Heart left ventricle (tissue), 16 donors: ENCODE measurements at regions not wholly inside any gene's neighbourhood (a gene's known extent, or its start where the extent isn't known, plus 50 kb on each side); places are given as distances from the start of the nearest gene placed in this dataset.
A peak's percentile ranks its signal among the peaks of the same experiment; 100 is the strongest.

ENCODE experiments used
- ATAC-seq, 4 donors: fragments of 200-7000 bp; cut with Tn5 transposase; one replicate each; pipeline ENCODE4 v1.9.1; 2020 to 2022; ENCODE audit warnings: moderate library complexity in 4 of 4, mild to moderate bottlenecking in 3 of 4, moderate number of reproducible peaks in 1 of 4
- DNase-seq, 5 donors: peaks; one replicate each; pipeline ENCODE4 v3.0.0-alpha.2; 2020
- H3K27ac ChIP-seq, 12 donors: fragments of 200-600 bp; sonication (generic) in 4 of 12; one replicate each; pipeline versions ENCODE4 v1.5.0 to v1.8.0; 2016 to 2022; ENCODE audit warnings: mild to moderate bottlenecking in 2 of 12
- H3K27me3 ChIP-seq, 9 donors: fragments of 200-600 bp; sonication (generic) in 2 of 9; one replicate each; pipeline versions ENCODE4 v1.5.1 to v1.8.0; 2016 to 2022; ENCODE audit warnings: mild to moderate bottlenecking in 3 of 9
- H3K36me3 ChIP-seq, 9 donors: fragments of 200-600 bp; sonication (generic) in 2 of 9; one replicate each; pipeline versions ENCODE4 v1.5.0 to v1.8.0; 2018 to 2022; ENCODE audit warnings: mild to moderate bottlenecking in 2 of 9
- H3K4me1 ChIP-seq, 12 donors: fragments of 200-600 bp; sonication (generic) in 4 of 12; one replicate each; pipeline versions ENCODE4 v1.5.0 to v1.8.0; 2016 to 2022; ENCODE audit warnings: mild to moderate bottlenecking in 3 of 12
- H3K4me3 ChIP-seq, 12 donors: fragments of 200-600 bp; sonication (generic) in 4 of 12; one replicate each; pipeline versions ENCODE4 v1.5.0 to v1.8.0; 2017 to 2022; ENCODE audit warnings: mild to moderate bottlenecking in 9 of 12, moderate library complexity in 4 of 12
- H3K9me3 ChIP-seq, 12 donors: fragments of 200-600 bp; sonication (generic) in 4 of 12; one replicate each; pipeline versions ENCODE4 v1.5.0 to v1.8.0; 2016 to 2022; ENCODE audit warnings: mild to moderate bottlenecking in 1 of 12
- POLR2A ChIP-seq, 2 donors: fragments of 450-650 bp; IDR thresholded peaks; one replicate each; pipeline ENCODE4 v1.6.1; 2017; ENCODE audit warnings: antibody characterized with exemption in 2 of 2, mild to moderate bottlenecking in 2 of 2, moderate library complexity in 2 of 2
- WGBS, 4 donors: extraction: QIAGEN DNeasy Blood & Tissue Kit in 2 of 4; methylation state at CpG; one replicate each; pipeline versions ENCODE4 v1.1.5 to v1.1.7; 2013 to 2018; 5-methylcytosine and 5-hydroxymethylcytosine counted together
- intact Hi-C, 10 donors: fragments of 100-400 bp; cut with DNase I; formaldehyde crosslinking; loops; one replicate each; pipeline versions ENCODE4 v1.11.1 to v1.14.2; 2022
- TF ChIP-seq, protein P1 (sequence below), 12 donors: fragments of 200-600 bp; sonication (generic) in 4 of 12; IDR thresholded peaks; one replicate each; pipeline versions ENCODE4 v1.5.0 to v1.8.0; 2018 to 2022; ENCODE audit warnings: antibody characterized with exemption in 12 of 12, mild to moderate bottlenecking in 5 of 12
- donor health status: ischemic (EF 13 %, LVEDD 7.1; RV severe dilation, severe dysfunction).
- donor health status: healthy with polysubstance abuse.
- donor health status: DM: no; HTN: yes; CAD: no.
- donor health status: DM: no; HTN: no; CAD: no.
- donor health status: ischemic (EF 25% LVEDD 6.9; RV normal size, moderate dysfunction).
- donor health status: ischemic (EF 25% LVEDD 5.7; RV mildly dilated, moderate dysfunction).
- donor health status: healthy.
- donor health status: DM: yes; HTN: yes; CAD: no.
- donor health status: ischemic (EF 35%, LVEDD 5.7; RV mildly dilated, moderate dysfunction).
- donor health status: nonischemic (EF 11% LVEDD 7.7; RV severe dilation, severe dysfunction).
- donor health status: DM: yes; HTN: yes; CAD: no.
- donor health status: PGD.
- donor health status: ischemic (EF 29% LVEDD 5.4; RV normal size, mild dysfunction).
- donor health status: nonischemic (EF 23%, LVEDD 6.1; RV moderate dilation, normal function).

DNA sequence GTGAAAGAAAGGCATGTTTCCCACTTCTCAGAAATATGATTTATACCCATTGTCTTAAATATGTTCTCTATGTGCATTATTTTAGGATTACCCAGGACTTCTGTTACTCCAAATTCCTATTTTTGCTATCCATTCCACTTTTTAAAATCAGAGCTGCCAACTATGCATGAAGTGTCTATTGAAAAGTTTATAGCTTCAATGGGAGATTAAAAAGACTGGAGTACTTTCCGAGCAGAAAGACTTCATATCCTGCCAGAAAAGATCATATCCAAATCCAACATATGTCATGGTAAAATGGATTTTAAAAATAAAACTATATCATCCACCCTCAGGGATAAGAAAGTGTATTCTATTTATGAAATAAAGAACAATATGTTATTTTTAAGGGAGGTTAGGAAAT is 212.7 kb downstream of the COL12A1 start:
- no peak overlapping the region for H3K27ac ChIP-seq
- H3K36me3 ChIP-seq = no peaks in the 10 kb centered on the region
- no peaks in the 10 kb centered on the region for H3K4me1 ChIP-seq
- intact Hi-C loops = no loop called here
- no peak for DNase-seq
- WGBS, 4 donors = 71 to 79% (median 77%) methylated on average over 1 of the region's 1 CpG
- H3K27me3 ChIP-seq = no peaks in the 10 kb centered on the region
- ATAC-seq = no peak
- H3K9me3 ChIP-seq = no peaks in the 10 kb centered on the region
- no peak for TF ChIP-seq POLR2A (IDR thresholded peaks at IDR 0.05)
- TF ChIP-seq, protein P1, sequence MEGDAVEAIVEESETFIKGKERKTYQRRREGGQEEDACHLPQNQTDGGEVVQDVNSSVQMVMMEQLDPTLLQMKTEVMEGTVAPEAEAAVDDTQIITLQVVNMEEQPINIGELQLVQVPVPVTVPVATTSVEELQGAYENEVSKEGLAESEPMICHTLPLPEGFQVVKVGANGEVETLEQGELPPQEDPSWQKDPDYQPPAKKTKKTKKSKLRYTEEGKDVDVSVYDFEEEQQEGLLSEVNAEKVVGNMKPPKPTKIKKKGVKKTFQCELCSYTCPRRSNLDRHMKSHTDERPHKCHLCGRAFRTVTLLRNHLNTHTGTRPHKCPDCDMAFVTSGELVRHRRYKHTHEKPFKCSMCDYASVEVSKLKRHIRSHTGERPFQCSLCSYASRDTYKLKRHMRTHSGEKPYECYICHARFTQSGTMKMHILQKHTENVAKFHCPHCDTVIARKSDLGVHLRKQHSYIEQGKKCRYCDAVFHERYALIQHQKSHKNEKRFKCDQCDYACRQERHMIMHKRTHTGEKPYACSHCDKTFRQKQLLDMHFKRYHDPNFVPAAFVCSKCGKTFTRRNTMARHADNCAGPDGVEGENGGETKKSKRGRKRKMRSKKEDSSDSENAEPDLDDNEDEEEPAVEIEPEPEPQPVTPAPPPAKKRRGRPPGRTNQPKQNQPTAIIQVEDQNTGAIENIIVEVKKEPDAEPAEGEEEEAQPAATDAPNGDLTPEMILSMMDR (IDR thresholded peaks at IDR 0.05) = no peak
- H3K4me3 ChIP-seq = no peak overlapping the region

GRCh38 chr6:74991573-74992332 is 214.1 kb downstream of the COL12A1 start:
- WGBS, 4 donors = 73 to 79% (median 76%) methylated on average over 3 of the region's 3 CpGs
- DNase-seq (no peak), ATAC-seq (no peak)
- no peak for TF ChIP-seq POLR2A (IDR thresholded peaks at IDR 0.05)
- TF ChIP-seq, protein P1 (IDR thresholded peaks at IDR 0.05) = peak in 4 of 12 donors; percentile 14 to 36 (median 24)
- Histone ChIP-seq H3K27ac (no peak overlapping the region), H3K27me3 (no peaks in the 10 kb centered on the region), H3K36me3 (no peaks in the 10 kb centered on the region), H3K4me1 (no peaks in the 10 kb centered on the region), H3K9me3 (peaks cover 0 to 8% (median under 1%) of the 10 kb centered on the region in 12 donors), H3K4me3 (no peak overlapping the region)
- intact Hi-C loops = no loop called here

DNA sequence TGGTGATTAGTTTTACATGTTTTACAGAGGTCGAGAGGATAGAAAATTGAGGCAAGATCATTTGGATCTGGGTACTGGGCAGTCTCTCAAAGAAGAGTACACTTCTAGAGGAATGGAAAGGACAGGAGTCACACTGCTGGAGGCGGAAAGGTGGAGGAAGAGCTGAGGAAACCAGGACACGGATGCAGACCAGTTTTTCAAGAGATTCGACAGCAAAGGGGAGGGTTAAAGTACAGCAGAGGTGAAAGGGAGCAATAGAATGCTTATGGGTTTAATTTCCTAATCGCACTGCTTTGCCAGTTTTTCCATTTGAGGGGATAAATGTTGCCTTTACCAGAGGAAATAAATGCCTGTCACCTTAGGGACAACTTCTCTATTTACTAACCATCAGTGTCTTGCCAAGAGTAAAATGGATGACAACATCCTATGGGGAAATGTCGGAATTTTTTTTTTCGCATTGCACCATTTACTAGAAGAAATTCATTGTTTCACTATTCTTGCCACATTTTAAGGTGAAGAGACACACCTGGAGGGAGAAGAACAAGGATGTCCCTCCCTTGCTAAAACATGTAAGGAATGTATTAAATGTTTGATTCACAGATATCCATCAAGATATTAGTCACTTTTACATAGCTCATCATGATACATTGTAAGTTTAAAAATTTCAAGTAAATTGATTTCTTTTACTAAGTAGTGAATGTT is 226.6 kb downstream of the COL12A1 start:
- H3K27ac ChIP-seq = no peak overlapping the region
- WGBS, 4 donors = 82 to 87% (median 84%) methylated on average over 7 of the region's 7 CpGs
- H3K27me3 ChIP-seq = no peaks in the 10 kb centered on the region
- no peaks in the 10 kb centered on the region for H3K36me3 ChIP-seq
- intact Hi-C loops = no loop called here
- peaks cover 0 to 3% (median 0%) of the 10 kb centered on the region in 12 donors for H3K9me3 ChIP-seq
- no peak for ATAC-seq
- no peak for DNase-seq
- TF ChIP-seq POLR2A (IDR thresholded peaks at IDR 0.05) = no peak
- TF ChIP-seq, protein P1 (IDR thresholded peaks at IDR 0.05) = no peak
- H3K4me1 ChIP-seq = no peaks in the 10 kb centered on the region
- H3K4me3 ChIP-seq = no peak overlapping the region

GRCh38 chr6:74976701-74977100 is 229.2 kb downstream of the COL12A1 start:
- peaks cover 0 to 3% (median 0%) of the 10 kb centered on the region in 12 donors for H3K9me3 ChIP-seq
- ATAC-seq (no peak), DNase-seq (no peak)
- H3K4me1 ChIP-seq = peaks cover 0 to 7% (median 0%) of the 10 kb centered on the region in 12 donors
- H3K27me3 ChIP-seq = no peaks in the 10 kb centered on the region
- no peak overlapping the region for H3K4me3 ChIP-seq
- intact Hi-C loops = no loop called here
- no peak for TF ChIP-seq POLR2A (IDR thresholded peaks at IDR 0.05)
- TF ChIP-seq, protein P1 (IDR thresholded peaks at IDR 0.05) = no peak
- H3K36me3 ChIP-seq = no peaks in the 10 kb centered on the region
- WGBS, 4 donors = 75 to 81% (median 78%) methylated on average over 2 of the region's 2 CpGs
- no peak overlapping the region for H3K27ac ChIP-seq
